Esophagus squamous epithelium (tissue), 5 donors: ENCODE measurements at regions not wholly inside any gene's neighbourhood (a gene's known extent, or its start where the extent isn't known, plus 50 kb on each side); places are given as distances from the start of the nearest gene placed in this dataset.

Experiments used
- DNase-seq: peaks from one replicate; lab custom pipeline; 2025; lab: John Stamatoyannopoulos, UW
- H3K27ac ChIP-seq, 4 donors: fragments of 200-600 bp; sonication (generic); one replicate each; pipeline ENCODE4 v1.5.1; 2016 to 2019; ENCODE audit warnings: mild to moderate bottlenecking in 1 of 4
- H3K27me3 ChIP-seq, 4 donors: fragments of 200-600 bp; sonication (generic); 1 replicate in 3 of 4; 2 replicates in 1 of 4; pipeline versions ENCODE4 v1.5.1 to v1.6.0; 2017 to 2021; ENCODE audit warnings: antibody characterized with exemption in 1 of 4
- H3K36me3 ChIP-seq, 3 donors: fragments of 200-600 bp; sonication (generic); one replicate each; pipeline ENCODE4 v1.5.1; 2016 to 2019
- H3K4me1 ChIP-seq, 3 donors: fragments of 200-600 bp; sonication (generic); one replicate each; pipeline ENCODE4 v1.5.1; 2017 to 2019
- H3K4me3 ChIP-seq, 4 donors: fragments of 200-600 bp; sonication (generic); 1 replicate in 3 of 4; 2 replicates in 1 of 4; pipeline ENCODE4 v1.5.1; 2016 to 2019; ENCODE audit warnings: mild to moderate bottlenecking in 2 of 4, moderate library complexity in 1 of 4
- H3K9me3 ChIP-seq, 3 donors: fragments of 200-600 bp; sonication (generic); one replicate each; pipeline ENCODE4 v1.5.1; 2016 to 2019
- POLR2A ChIP-seq, 4 donors: fragments of 450-650 bp; IDR thresholded peaks; one replicate each; pipeline ENCODE4 v1.6.1; 2017; ENCODE audit warnings: antibody characterized with exemption in 4 of 4, mild to moderate bottlenecking in 4 of 4, moderate library complexity in 3 of 4
- WGBS, 2 donors: methylation state at CpG; one replicate each; pipeline ENCODE4 v1.1.5; 2018; 5-methylcytosine and 5-hydroxymethylcytosine counted together
- intact Hi-C: fragments of 100-400 bp; cut with DNase I; formaldehyde crosslinking; loops from one replicate; pipeline ENCODE4 v1.15.0; 2022
- TF ChIP-seq, protein P1 (sequence below), 6 experiments: fragments of 450-650 bp in 4 of 6; fragments of 200-600 bp in 2 of 6; sonication (generic) in 2 of 6; IDR thresholded peaks; one replicate each; pipeline ENCODE4 v1.5.1; 2016 to 2019; ENCODE audit warnings: antibody characterized with exemption in 6 of 6, mild to moderate bottlenecking in 4 of 6, moderate library complexity in 4 of 6
- donor health status: DM: yes; HTN: yes; CAD: no.

- H3K4me1 ChIP-seq, result no peaks in the 10 kb centered on the region
- H3K27me3 ChIP-seq, result no peaks in the 10 kb centered on the region
- no peak for DNase-seq
- intact Hi-C loops, result no loop called here
- no peak for TF ChIP-seq POLR2A (IDR thresholded peaks at IDR 0.05)
- TF ChIP-seq, protein P1, sequence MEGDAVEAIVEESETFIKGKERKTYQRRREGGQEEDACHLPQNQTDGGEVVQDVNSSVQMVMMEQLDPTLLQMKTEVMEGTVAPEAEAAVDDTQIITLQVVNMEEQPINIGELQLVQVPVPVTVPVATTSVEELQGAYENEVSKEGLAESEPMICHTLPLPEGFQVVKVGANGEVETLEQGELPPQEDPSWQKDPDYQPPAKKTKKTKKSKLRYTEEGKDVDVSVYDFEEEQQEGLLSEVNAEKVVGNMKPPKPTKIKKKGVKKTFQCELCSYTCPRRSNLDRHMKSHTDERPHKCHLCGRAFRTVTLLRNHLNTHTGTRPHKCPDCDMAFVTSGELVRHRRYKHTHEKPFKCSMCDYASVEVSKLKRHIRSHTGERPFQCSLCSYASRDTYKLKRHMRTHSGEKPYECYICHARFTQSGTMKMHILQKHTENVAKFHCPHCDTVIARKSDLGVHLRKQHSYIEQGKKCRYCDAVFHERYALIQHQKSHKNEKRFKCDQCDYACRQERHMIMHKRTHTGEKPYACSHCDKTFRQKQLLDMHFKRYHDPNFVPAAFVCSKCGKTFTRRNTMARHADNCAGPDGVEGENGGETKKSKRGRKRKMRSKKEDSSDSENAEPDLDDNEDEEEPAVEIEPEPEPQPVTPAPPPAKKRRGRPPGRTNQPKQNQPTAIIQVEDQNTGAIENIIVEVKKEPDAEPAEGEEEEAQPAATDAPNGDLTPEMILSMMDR (IDR thresholded peaks at IDR 0.05), result no peak
- WGBS, 2 donors, result 69 to 72% methylated on average over 4 of the region's 4 CpGs
- no peaks in the 10 kb centered on the region for H3K9me3 ChIP-seq
- H3K36me3 ChIP-seq, result no peaks in the 10 kb centered on the region
- no peak overlapping the region for H3K4me3 ChIP-seq
- no peak overlapping the region for H3K27ac ChIP-seq
Observed at GRCh38 chr18:43994381-43994780, 686.3 kb upstream of the SETBP1 start.

DNA sequence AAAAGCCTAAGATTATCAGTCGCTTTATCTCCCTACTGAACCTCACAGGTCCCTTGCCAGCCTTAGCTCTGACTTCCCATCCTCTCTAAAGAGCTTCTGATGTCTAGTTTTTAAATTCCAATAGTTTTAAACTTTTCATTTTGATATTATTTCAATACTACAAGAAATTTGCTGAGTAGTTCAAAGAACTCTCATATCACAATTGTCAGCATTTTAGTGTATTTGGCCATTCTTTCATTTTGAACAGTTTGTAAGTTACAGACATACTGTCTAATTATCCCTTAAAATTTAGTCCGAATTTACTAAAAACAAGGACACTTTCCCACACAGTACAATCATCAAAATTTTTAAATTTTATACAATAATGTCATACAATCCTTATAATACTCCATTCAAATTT is 666.8 kb upstream of the SETBP1 start:
- Histone ChIP-seq H3K4me1 (no peaks in the 10 kb centered on the region), H3K27me3 (no peaks in the 10 kb centered on the region), H3K36me3 (no peaks in the 10 kb centered on the region), H3K9me3 (no peaks in the 10 kb centered on the region), H3K4me3 (no peak overlapping the region), H3K27ac (no peak overlapping the region)
- TF ChIP-seq, protein P1 (IDR thresholded peaks at IDR 0.05), result no peak
- TF ChIP-seq POLR2A (IDR thresholded peaks at IDR 0.05), result no peak
- intact Hi-C loops, result no loop called here
- WGBS, 2 donors, result 69 to 81% methylated on average over 2 of the region's 2 CpGs
- DNase-seq, result no peak

DNA sequence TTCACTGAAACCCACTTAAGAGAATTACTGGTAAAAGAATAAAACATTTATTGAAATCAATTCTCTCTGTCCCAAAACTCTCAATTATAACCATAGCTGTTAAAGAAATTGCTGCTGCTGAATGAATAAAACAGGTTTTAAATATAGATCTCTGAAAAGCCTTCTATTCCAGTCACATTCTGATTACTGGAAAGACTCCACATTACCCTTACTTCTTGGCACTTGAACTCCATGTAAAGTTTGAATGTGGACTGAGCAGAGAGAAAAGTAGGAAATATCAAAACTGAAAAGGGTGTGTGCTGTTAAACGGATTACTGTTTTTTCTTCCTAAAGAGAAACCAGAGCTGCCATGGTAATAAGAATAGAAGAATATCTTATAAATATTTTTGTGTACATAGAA is 655.3 kb upstream of the SETBP1 start:
- H3K27me3 ChIP-seq, result no peaks in the 10 kb centered on the region
- H3K4me1 ChIP-seq, result no peaks in the 10 kb centered on the region
- 46 to 59% methylated on average over 1 of the region's 1 CpG for WGBS, 2 donors
- no peaks in the 10 kb centered on the region for H3K36me3 ChIP-seq
- DNase-seq, result no peak
- intact Hi-C loops, result no loop called here
- no peaks in the 10 kb centered on the region for H3K9me3 ChIP-seq
- TF ChIP-seq POLR2A (IDR thresholded peaks at IDR 0.05), result no peak
- TF ChIP-seq, protein P1 (IDR thresholded peaks at IDR 0.05), result no peak
- no peak overlapping the region for H3K27ac ChIP-seq
- H3K4me3 ChIP-seq, result no peak overlapping the region

DNA sequence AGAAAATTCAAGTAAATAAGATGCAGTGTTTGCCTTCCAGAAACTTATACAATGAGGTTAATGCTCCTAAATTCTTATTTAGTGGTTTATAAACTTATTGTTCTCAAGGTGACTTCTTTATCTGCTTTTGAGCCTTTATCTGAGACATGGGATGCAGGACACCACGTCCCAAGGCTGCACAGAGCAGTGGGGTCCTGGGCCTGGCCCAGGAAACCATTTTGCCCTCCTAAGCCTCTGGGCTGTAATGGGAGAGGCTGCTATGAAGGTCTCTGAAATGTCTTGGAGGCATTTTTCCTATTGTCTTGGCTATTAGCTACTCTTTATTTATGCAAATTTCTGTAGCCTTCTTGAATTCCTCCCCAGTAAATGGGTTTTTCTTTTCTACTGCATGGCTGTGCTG is 652.6 kb upstream of the SETBP1 start:
- WGBS, 2 donors, result 56 to 73% methylated on average over 1 of the region's 1 CpG
- no peaks in the 10 kb centered on the region for H3K27me3 ChIP-seq
- intact Hi-C loops, result no loop called here
- no peaks in the 10 kb centered on the region for H3K9me3 ChIP-seq
- H3K4me3 ChIP-seq, result no peak overlapping the region
- H3K27ac ChIP-seq, result no peak overlapping the region
- no peaks in the 10 kb centered on the region for H3K4me1 ChIP-seq
- DNase-seq, result no peak
- TF ChIP-seq, protein P1 (IDR thresholded peaks at IDR 0.05), result no peak
- no peak for TF ChIP-seq POLR2A (IDR thresholded peaks at IDR 0.05)
- no peaks in the 10 kb centered on the region for H3K36me3 ChIP-seq

DNA sequence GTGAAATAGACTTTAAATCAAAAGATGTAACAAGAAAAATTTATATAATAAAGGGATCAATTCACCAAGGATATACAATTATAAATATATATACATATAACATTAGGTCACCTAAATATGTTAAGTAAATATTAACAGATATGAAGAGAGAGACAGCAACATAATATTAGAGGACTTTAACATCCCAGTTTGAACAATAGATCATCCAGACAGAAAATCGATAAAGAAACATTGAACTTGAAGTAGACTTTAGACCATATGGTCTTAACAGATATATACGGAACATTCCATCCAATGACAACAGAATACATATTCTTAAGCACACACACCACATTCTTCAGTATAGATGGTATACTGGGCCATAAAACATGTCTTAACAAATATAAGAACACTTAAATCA is 649.6 kb upstream of the SETBP1 start:
- intact Hi-C loops, result no loop called here
- DNase-seq, result no peak
- H3K4me3 ChIP-seq, result no peak overlapping the region
- H3K9me3 ChIP-seq, result no peaks in the 10 kb centered on the region
- H3K4me1 ChIP-seq, result peaks cover 0 to 5% (median 0%) of the 10 kb centered on the region in 3 donors
- no peak overlapping the region for H3K27ac ChIP-seq
- 85 to 91% methylated on average over 2 of the region's 2 CpGs for WGBS, 2 donors
- TF ChIP-seq, protein P1 (IDR thresholded peaks at IDR 0.05), result no peak
- no peak for TF ChIP-seq POLR2A (IDR thresholded peaks at IDR 0.05)
- H3K36me3 ChIP-seq, result no peaks in the 10 kb centered on the region
- no peaks in the 10 kb centered on the region for H3K27me3 ChIP-seq
